ENCODE measurements at regions not wholly inside any gene's neighbourhood (a gene's known extent, or its start where the extent isn't known, plus 50 kb on each side); places are given as distances from the start of the nearest gene placed in this dataset.
"Not testable (repeated sequence)": the region's sequence is repeated elsewhere in the genome, so short reads cannot be mapped to it uniquely, and the experiment has no call there.

GRCh38 chr1:229170274-229170673 lies 100.6 kb upstream of the RAB4A start:
- no peak for TF ChIP-seq CTCF (IDR thresholded peaks at IDR 0.05; ENCODE audit: low read depth, low read length, missing control alignments)
- DNase-seq (ENCODE audit: extremely low read depth, low read depth), result no peak
- H3K4me3 ChIP-seq (replicated peaks; ENCODE audit: low read depth, low read length), result no peak overlapping the region

- TF ChIP-seq CTCF (IDR thresholded peaks at IDR 0.05; ENCODE audit: low read depth, low read length, missing control alignments), result no peak
- H3K4me3 ChIP-seq (replicated peaks; ENCODE audit: low read depth, low read length), result no peak overlapping the region
- no peak for DNase-seq (ENCODE audit: extremely low read depth, low read depth)
These were observed 100.0 kb upstream of the RAB4A start for GRCh38 chr1:229170778-229171505.

GRCh38 chr1:229171934-229172333 lies 99.0 kb upstream of the RAB4A start:
- no peak overlapping the region for H3K4me3 ChIP-seq (replicated peaks; ENCODE audit: low read depth, low read length)
- no peak for DNase-seq (ENCODE audit: extremely low read depth, low read depth)
- no peak for TF ChIP-seq CTCF (IDR thresholded peaks at IDR 0.05; ENCODE audit: low read depth, low read length, missing control alignments)

GRCh38 chr1:229173491-229174476 lies 97.1 kb upstream of the RAB4A start:
- H3K4me3 ChIP-seq (replicated peaks; ENCODE audit: low read depth, low read length); DNase-seq (ENCODE audit: extremely low read depth, low read depth): not testable (repeated sequence)

GRCh38 chr1:229175297-229175696 lies 95.6 kb upstream of the RAB4A start:
- H3K4me3 ChIP-seq (replicated peaks; ENCODE audit: low read depth, low read length); DNase-seq (ENCODE audit: extremely low read depth, low read depth): not testable (repeated sequence)

- not testable (repeated sequence) for H3K4me3 ChIP-seq (replicated peaks; ENCODE audit: low read depth, low read length); DNase-seq (ENCODE audit: extremely low read depth, low read depth)
These were observed 94.5 kb upstream of the RAB4A start for GRCh38 chr1:229176457-229176856.

GRCh38 chr1:229180161-229180560 lies 90.8 kb upstream of the RAB4A start:
- DNase-seq (ENCODE audit: extremely low read depth, low read depth), result no peak
- H3K4me3 ChIP-seq (replicated peaks; ENCODE audit: low read depth, low read length), result no peak overlapping the region
- no peak for TF ChIP-seq CTCF (IDR thresholded peaks at IDR 0.05; ENCODE audit: low read depth, low read length, missing control alignments)

GRCh38 chr1:229181419-229181818 lies 89.5 kb upstream of the RAB4A start:
- no peak for DNase-seq (ENCODE audit: extremely low read depth, low read depth)
- no peak for TF ChIP-seq CTCF (IDR thresholded peaks at IDR 0.05; ENCODE audit: low read depth, low read length, missing control alignments)
- H3K4me3 ChIP-seq (replicated peaks; ENCODE audit: low read depth, low read length), result no peak overlapping the region

All from HFF-Myc (cell line).